SIG-M5 treated with dmso at 0.1 percent for 504 hours (cell line): ENCODE measurements at regions not wholly inside any gene's neighbourhood (a gene's known extent, or its start where the extent isn't known, plus 50 kb on each side); places are given as distances from the start of the nearest gene placed in this dataset.
"Not testable (repeated sequence)": the region's sequence is repeated elsewhere in the genome, so short reads cannot be mapped to it uniquely, and the experiment has no call there.

Experiments used
- DNase-seq: peaks from one replicate; lab custom pipeline; 2025; ENCODE audit not compliant: unreplicated experiment; lab: John Stamatoyannopoulos, UW

GRCh38 chr4:79178760-79179159 lies 147.1 kb downstream of the NAA11 start:
- DNase-seq: no peak

- DNase-seq: no peak
Observed at GRCh38 chr4:79177388-79177787, 148.5 kb downstream of the NAA11 start.

GRCh38 chr4:79176351-79176750 lies 149.5 kb downstream of the NAA11 start:
- DNase-seq: no peak

GRCh38 chr4:79175716-79176115 lies 150.1 kb downstream of the NAA11 start:
- DNase-seq: no peak

GRCh38 chr4:79174490-79175252 lies 151.2 kb downstream of the NAA11 start:
- no peak for DNase-seq

GRCh38 chr4:79173186-79173585 lies 152.7 kb downstream of the NAA11 start:
- no peak for DNase-seq

- DNase-seq: no peak
Observed at GRCh38 chr4:79170077-79170476, 155.8 kb downstream of the NAA11 start.

GRCh38 chr4:79164907-79165610 lies 160.8 kb downstream of the NAA11 start:
- no peak for DNase-seq

GRCh38 chr4:79163981-79164490 lies 161.8 kb downstream of the NAA11 start:
- DNase-seq: no peak

GRCh38 chr4:79160962-79161361 lies 164.9 kb downstream of the NAA11 start:
- DNase-seq: no peak

GRCh38 chr4:79158705-79159104 lies 167.2 kb downstream of the NAA11 start:
- DNase-seq: not testable (repeated sequence)

- DNase-seq: no peak
Observed at GRCh38 chr4:79155336-79155735, 170.5 kb downstream of the NAA11 start.

- no peak for DNase-seq
Observed at GRCh38 chr4:79150820-79151416, 174.9 kb downstream of the NAA11 start.

GRCh38 chr4:79148369-79148768 lies 177.5 kb downstream of the NAA11 start:
- no peak for DNase-seq

GRCh38 chr4:79147251-79147650 lies 178.6 kb downstream of the NAA11 start:
- no peak for DNase-seq

GRCh38 chr4:79141530-79141929 lies 184.3 kb downstream of the NAA11 start:
- DNase-seq: peak; percentile 6

GRCh38 chr4:79134767-79135166 lies 191.1 kb downstream of the NAA11 start:
- no peak for DNase-seq

- DNase-seq: no peak
Observed at GRCh38 chr4:79132826-79133225, 193.0 kb downstream of the NAA11 start.

- DNase-seq: no peak
Observed at GRCh38 chr4:79121875-79122358, 182.7 kb upstream of the PAQR3 start.

- no peak for DNase-seq
Observed at GRCh38 chr4:79121223-79121622, 182.0 kb upstream of the PAQR3 start.

- not testable (repeated sequence) for DNase-seq
Observed at GRCh38 chr4:79117051-79117450, 177.8 kb upstream of the PAQR3 start.

GRCh38 chr4:79107014-79107413 lies 167.8 kb upstream of the PAQR3 start:
- DNase-seq: no peak
